ENCODE measurements at regions not wholly inside any gene's neighbourhood (a gene's known extent, or its start where the extent isn't known, plus 50 kb on each side); places are given as distances from the start of the nearest gene placed in this dataset.

GRCh38 chr17:12588531-12588930, 77.2 kb upstream of the MYOCD start:
- DNase-seq (ENCODE audit: low read depth), result no peak

GRCh38 chr17:12590417-12590816, 75.3 kb upstream of the MYOCD start:
- no peak for DNase-seq (ENCODE audit: low read depth)

GRCh38 chr17:12591021-12591735, 74.5 kb upstream of the MYOCD start:
- no peak for DNase-seq (ENCODE audit: low read depth)

- DNase-seq (ENCODE audit: low read depth), result no peak
These were observed 72.7 kb upstream of the MYOCD start for GRCh38 chr17:12592941-12593340.

GRCh38 chr17:12596961-12597360, 68.7 kb upstream of the MYOCD start:
- DNase-seq (ENCODE audit: low read depth), result no peak

GRCh38 chr17:12597895-12598294, 67.8 kb upstream of the MYOCD start:
- no peak for DNase-seq (ENCODE audit: low read depth)

GRCh38 chr17:12599186-12599920, 66.3 kb upstream of the MYOCD start:
- DNase-seq (ENCODE audit: low read depth), result no peak

GRCh38 chr17:12600349-12600748, 65.3 kb upstream of the MYOCD start:
- DNase-seq (ENCODE audit: low read depth), result no peak

GRCh38 chr17:12603566-12603965, 62.1 kb upstream of the MYOCD start:
- DNase-seq (ENCODE audit: low read depth), result no peak

- no peak for DNase-seq (ENCODE audit: low read depth)
These were observed 60.5 kb upstream of the MYOCD start for GRCh38 chr17:12605222-12605621.

GRCh38 chr17:12613566-12613965, 52.1 kb upstream of the MYOCD start:
- DNase-seq (ENCODE audit: low read depth), result no peak
